Mesendoderm (in vitro differentiated cells): ENCODE measurements at regions not wholly inside any gene's neighbourhood (a gene's known extent, or its start where the extent isn't known, plus 50 kb on each side); places are given as distances from the start of the nearest gene placed in this dataset.
A peak's percentile ranks its signal among the peaks of the same experiment; 100 is the strongest.
"Not testable (repeated sequence)": the region's sequence is repeated elsewhere in the genome, so short reads cannot be mapped to it uniquely, and the experiment has no call there.

ENCODE experiments used
- DNase-seq: peaks from one replicate; pipeline ENCODE4 v3.0.0; 2013
- H2AK5ac ChIP-seq: 2 replicates; pipeline ENCODE4 v1.6.1; 2013; ENCODE audit warnings: low read length, inconsistent platforms
- H2BK120ac ChIP-seq: 2 replicates; pipeline ENCODE4 v1.6.1; 2013; ENCODE audit warnings: low read depth, mild to moderate bottlenecking, low read length, moderate library complexity, mixed read lengths
- H2BK15ac ChIP-seq: replicated peaks from 2 replicates; pipeline ENCODE4 v1.6.1; 2013; ENCODE audit warnings: low read depth, mild to moderate bottlenecking, moderate library complexity
- H2BK5ac ChIP-seq: 2 replicates; pipeline ENCODE4 v1.6.1; 2013; ENCODE audit warnings: low read length, inconsistent platforms
- H3K18ac ChIP-seq: 2 replicates; pipeline ENCODE4 v1.6.1; 2013; ENCODE audit warnings: mild to moderate bottlenecking, low read length, mixed read lengths
- H3K23ac ChIP-seq: one replicate; pipeline ENCODE4 v1.6.1; 2013; ENCODE audit warnings: low read length
- H3K27ac ChIP-seq: 2 replicates; pipeline ENCODE4 v1.5.1; 2013; ENCODE audit warnings: low read depth, mild to moderate bottlenecking, inconsistent platforms, low read length, moderate library complexity
- H3K27me3 ChIP-seq: 2 replicates; pipeline ENCODE4 v1.6.1; 2013; ENCODE audit warnings: low read length, control low read depth, mild to moderate bottlenecking, inconsistent platforms; ENCODE audit not compliant: insufficient read depth, poor library complexity
- H3K36me3 ChIP-seq: 2 replicates; pipeline ENCODE4 v1.6.1; 2013; ENCODE audit warnings: low read length, inconsistent platforms; ENCODE audit not compliant: control insufficient read depth, insufficient read depth
- H3K4ac ChIP-seq: one replicate; pipeline ENCODE4 v1.6.1; 2013; ENCODE audit warnings: low read depth, mild to moderate bottlenecking, low read length, moderate library complexity
- H3K4me1 ChIP-seq: 2 replicates; pipeline ENCODE4 v1.6.1; 2013; ENCODE audit warnings: low read depth, low read length, inconsistent platforms; ENCODE audit not compliant: control insufficient read depth
- H3K4me2 ChIP-seq: 2 replicates; pipeline ENCODE4 v1.6.1; 2013; ENCODE audit warnings: low read length
- H3K4me3 ChIP-seq: 2 replicates; pipeline ENCODE4 v1.5.1; 2013; ENCODE audit warnings: mild to moderate bottlenecking, low read length
- H3K56ac ChIP-seq: one replicate; pipeline ENCODE4 v1.6.1; 2013; ENCODE audit warnings: low read length
- H3K79me1 ChIP-seq: 2 replicates; pipeline ENCODE4 v1.6.1; 2013; ENCODE audit warnings: low read length, inconsistent platforms
- H3K79me2 ChIP-seq: 2 replicates; pipeline ENCODE4 v1.6.1; 2013; ENCODE audit warnings: mild to moderate bottlenecking, low read length; ENCODE audit not compliant: control insufficient read depth, insufficient read depth
- H3K9ac ChIP-seq: 2 replicates; pipeline ENCODE4 v1.6.1; 2013; ENCODE audit warnings: low read length, inconsistent platforms
- H4K5ac ChIP-seq: one replicate; pipeline ENCODE4 v1.6.1; 2013; ENCODE audit warnings: low read length
- H4K8ac ChIP-seq: one replicate; pipeline ENCODE4 v1.6.1; 2013; ENCODE audit warnings: low read depth, mild to moderate bottlenecking, control low read depth, low read length, moderate library complexity
- WGBS: extraction: QIAGEN DNeasy Blood & Tissue Kit; methylation state at CpG from one replicate; pipeline ENCODE4 v1.1.7; 2013; ENCODE audit warnings: low lambda C conversion rate, missing lambda C conversion rate; ENCODE audit not compliant: insufficient coverage; ENCODE audit errors: extremely low coverage; 5-methylcytosine and 5-hydroxymethylcytosine counted together

DNA sequence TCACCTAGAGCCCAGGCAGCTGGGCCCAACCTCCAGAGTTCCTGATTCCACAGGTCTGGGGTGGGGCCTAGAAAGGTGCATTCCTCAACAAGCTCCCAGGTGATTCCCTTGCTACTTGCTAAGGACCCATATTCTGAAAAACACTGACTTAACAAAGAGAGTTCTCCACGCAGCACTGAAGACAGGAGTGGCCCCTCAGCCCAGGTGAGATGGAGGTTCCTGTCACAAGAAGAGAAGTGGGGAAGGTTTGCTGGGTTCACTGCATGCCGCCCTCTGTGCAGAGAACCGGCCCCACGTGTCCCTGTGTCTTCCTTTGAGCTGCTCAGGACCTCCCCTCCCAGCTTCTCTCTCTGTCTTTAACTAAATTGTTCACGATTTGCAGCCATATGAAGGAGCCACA, 201.4 kb upstream of the DDX18 start:
- H4K8ac ChIP-seq = no peak overlapping the region
- no peak overlapping the region for H3K4ac ChIP-seq
- H3K79me2 ChIP-seq = no peaks in the 10 kb centered on the region
- H2BK15ac ChIP-seq = no peak overlapping the region
- H3K36me3 ChIP-seq = no peaks in the 10 kb centered on the region
- H3K9ac ChIP-seq = no peak overlapping the region
- H3K4me3 ChIP-seq = no peak overlapping the region
- no CpG with 5 or more reads among the region's 5 CpGs for WGBS
- no peaks in the 10 kb centered on the region for H3K27me3 ChIP-seq
- no peaks in the 10 kb centered on the region for H3K4me1 ChIP-seq
- H3K27ac ChIP-seq = no peak overlapping the region
- H3K23ac ChIP-seq = no peak overlapping the region
- H2AK5ac ChIP-seq = no peak overlapping the region
- H2BK5ac ChIP-seq = no peak overlapping the region
- DNase-seq = no peak
- no peak overlapping the region for H3K18ac ChIP-seq
- H3K79me1 ChIP-seq = no peaks in the 10 kb centered on the region
- H4K5ac ChIP-seq = no peak overlapping the region
- H3K56ac ChIP-seq = no peak overlapping the region
- H3K4me2 ChIP-seq = no peak overlapping the region
- no peak overlapping the region for H2BK120ac ChIP-seq

DNA sequence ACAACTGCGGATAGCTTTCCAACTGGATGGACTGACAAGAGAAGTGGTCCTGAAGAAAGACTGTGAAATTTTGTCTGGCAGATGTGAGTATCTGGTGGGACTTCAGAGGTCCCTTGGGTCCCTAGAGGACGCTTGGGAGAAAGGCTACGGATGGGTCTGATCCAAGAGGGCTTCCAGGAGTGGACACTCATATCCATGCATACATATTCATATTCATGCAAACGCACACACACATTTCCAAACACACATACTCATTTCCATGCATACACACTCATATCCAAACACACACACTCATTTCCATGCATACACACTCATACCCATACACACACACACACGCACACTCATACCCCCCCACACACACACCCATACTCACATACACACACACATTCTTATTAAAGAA, 200.2 kb upstream of the DDX18 start:
- no peak overlapping the region for H3K56ac ChIP-seq
- H3K4me3 ChIP-seq = no peak overlapping the region
- H3K4me2 ChIP-seq = no peak overlapping the region
- no peak for DNase-seq
- H2BK5ac ChIP-seq = no peak overlapping the region
- no peak overlapping the region for H2AK5ac ChIP-seq
- no peaks in the 10 kb centered on the region for H3K79me2 ChIP-seq
- no peaks in the 10 kb centered on the region for H3K4me1 ChIP-seq
- H2BK15ac ChIP-seq = no peak overlapping the region
- H4K5ac ChIP-seq = no peak overlapping the region
- H3K79me1 ChIP-seq = no peaks in the 10 kb centered on the region
- no peak overlapping the region for H3K4ac ChIP-seq
- no peak overlapping the region for H3K18ac ChIP-seq
- H3K27ac ChIP-seq = no peak overlapping the region
- WGBS = 100% methylated on average over 2 of the region's 5 CpGs
- H3K27me3 ChIP-seq = no peaks in the 10 kb centered on the region
- H3K23ac ChIP-seq = no peak overlapping the region
- no peak overlapping the region for H3K9ac ChIP-seq
- H4K8ac ChIP-seq = no peak overlapping the region
- H3K36me3 ChIP-seq = no peaks in the 10 kb centered on the region
- H2BK120ac ChIP-seq = no peak overlapping the region

- Histone ChIP-seq H3K4me3 (no peak overlapping the region), H3K27ac (no peak overlapping the region), H3K56ac (no peak overlapping the region), H3K9ac (no peak overlapping the region), H2BK120ac (no peak overlapping the region), H3K36me3 (no peaks in the 10 kb centered on the region), H2BK15ac (no peak overlapping the region), H4K5ac (no peak overlapping the region), H3K4ac (no peak overlapping the region), H3K23ac (no peak overlapping the region), H3K18ac (no peak overlapping the region), H3K4me2 (no peak overlapping the region), H4K8ac (no peak overlapping the region), H3K4me1 (no peaks in the 10 kb centered on the region), H3K79me1 (no peaks in the 10 kb centered on the region), H2AK5ac (no peak overlapping the region), H3K79me2 (no peaks in the 10 kb centered on the region), H3K27me3 (no peaks in the 10 kb centered on the region), H2BK5ac (no peak overlapping the region)
- WGBS = no CpG with 5 or more reads among the region's 1 CpG
- DNase-seq = no peak
Measured at GRCh38 chr2:117614823-117615534, 199.5 kb upstream of the DDX18 start.

GRCh38 chr2:117618607-117619006, 195.9 kb upstream of the DDX18 start:
- no peaks in the 10 kb centered on the region for H3K36me3 ChIP-seq
- no peaks in the 10 kb centered on the region for H3K4me1 ChIP-seq
- H2BK15ac ChIP-seq = no peak overlapping the region
- no peaks in the 10 kb centered on the region for H3K27me3 ChIP-seq
- H3K4me3 ChIP-seq = no peak overlapping the region
- no peak overlapping the region for H3K18ac ChIP-seq
- no peak overlapping the region for H3K23ac ChIP-seq
- no peak overlapping the region for H3K4ac ChIP-seq
- no peak overlapping the region for H4K8ac ChIP-seq
- H3K27ac ChIP-seq = no peak overlapping the region
- no CpG with 5 or more reads among the region's 2 CpGs for WGBS
- H3K9ac ChIP-seq = no peak overlapping the region
- H4K5ac ChIP-seq = no peak overlapping the region
- no peak overlapping the region for H2AK5ac ChIP-seq
- H3K4me2 ChIP-seq = no peak overlapping the region
- H2BK120ac ChIP-seq = no peak overlapping the region
- DNase-seq = no peak
- H3K79me2 ChIP-seq = no peaks in the 10 kb centered on the region
- H3K79me1 ChIP-seq = no peaks in the 10 kb centered on the region
- no peak overlapping the region for H2BK5ac ChIP-seq
- H3K56ac ChIP-seq = no peak overlapping the region

- Histone ChIP-seq H2BK15ac (no peak overlapping the region), H3K36me3 (no peaks in the 10 kb centered on the region), H3K4me2 (no peak overlapping the region), H4K8ac (no peak overlapping the region), H3K27ac (no peak overlapping the region), H2BK120ac (no peak overlapping the region), H3K4ac (no peak overlapping the region), H3K79me1 (no peaks in the 10 kb centered on the region), H3K27me3 (no peaks in the 10 kb centered on the region), H3K9ac (no peak overlapping the region), H3K23ac (no peak overlapping the region), H3K4me1 (no peaks in the 10 kb centered on the region), H4K5ac (no peak overlapping the region), H2AK5ac (no peak overlapping the region), H2BK5ac (no peak overlapping the region), H3K56ac (no peak overlapping the region), H3K18ac (no peak overlapping the region), H3K4me3 (no peak overlapping the region), H3K79me2 (no peaks in the 10 kb centered on the region)
- no peak for DNase-seq
Measured at GRCh38 chr2:117621326-117621725, 193.2 kb upstream of the DDX18 start.

- not testable (repeated sequence) for H3K79me2 ChIP-seq, H2AK5ac ChIP-seq, H3K27ac ChIP-seq, H2BK120ac ChIP-seq, H3K36me3 ChIP-seq, H3K79me1 ChIP-seq, H3K4me1 ChIP-seq, H3K4me3 ChIP-seq, H2BK15ac ChIP-seq, H3K23ac ChIP-seq, DNase-seq, H3K4ac ChIP-seq, H3K27me3 ChIP-seq, H4K5ac ChIP-seq, H2BK5ac ChIP-seq, H3K18ac ChIP-seq, H4K8ac ChIP-seq, H3K9ac ChIP-seq, H3K4me2 ChIP-seq
- WGBS = no CpG with 5 or more reads among the region's 17 CpGs
- H3K56ac ChIP-seq = peak overlapping the region; percentile 64
Measured at GRCh38 chr2:117623175-117623574, 191.3 kb upstream of the DDX18 start.
